Activated CD4-positive, alpha-beta T cell treated with anti-CD3 and anti-CD28 coated beads, Interleukin-10, Interleukin-2, amounts not matched to agents 100 ng/mL and 50 ng/mL, durations not matched to agents 16 hours and 8 hours (primary cell): ENCODE measurements at regions not wholly inside any gene's neighbourhood (a gene's known extent, or its start where the extent isn't known, plus 50 kb on each side); places are given as distances from the start of the nearest gene placed in this dataset.

ENCODE experiments used
- DNase-seq: peaks from one replicate; pipeline ENCODE4 v3.0.0-alpha.2; 2020

- no peak for DNase-seq
These were observed 75.4 kb upstream of the CLDN14 start for GRCh38 chr21:36555199-36555800.

- no peak for DNase-seq
These were observed 77.4 kb upstream of the CLDN14 start for GRCh38 chr21:36557316-36557715.

- no peak for DNase-seq
These were observed 81.1 kb upstream of the CLDN14 start for GRCh38 chr21:36560933-36561575.

GRCh38 chr21:36563341-36563926 lies 83.5 kb upstream of the CLDN14 start:
- DNase-seq = no peak

- DNase-seq = no peak
These were observed 84.7 kb upstream of the CLDN14 start for GRCh38 chr21:36564647-36565046.

DNA sequence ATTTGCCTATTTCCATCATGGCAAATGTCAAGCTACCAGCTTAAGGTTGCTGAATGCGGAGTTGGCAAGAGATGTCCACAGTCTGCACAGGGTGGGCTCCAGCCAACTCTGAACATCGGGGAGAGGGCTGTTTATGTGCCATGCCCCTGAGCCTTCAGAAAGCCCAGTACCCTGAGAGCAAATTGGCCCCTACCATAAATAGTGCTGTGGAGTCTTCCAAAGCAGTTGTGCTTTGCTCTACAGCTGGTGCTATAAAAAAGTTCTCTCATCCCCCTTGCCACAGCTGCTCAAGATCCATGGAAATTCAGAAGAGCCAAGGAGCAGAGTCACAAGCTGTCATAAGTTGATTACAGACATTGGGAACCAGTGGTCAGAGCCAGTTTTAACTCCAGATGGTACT lies 85.6 kb upstream of the CLDN14 start:
- no peak for DNase-seq

GRCh38 chr21:36566644-36567043 lies 86.7 kb upstream of the CLDN14 start:
- DNase-seq = no peak

DNA sequence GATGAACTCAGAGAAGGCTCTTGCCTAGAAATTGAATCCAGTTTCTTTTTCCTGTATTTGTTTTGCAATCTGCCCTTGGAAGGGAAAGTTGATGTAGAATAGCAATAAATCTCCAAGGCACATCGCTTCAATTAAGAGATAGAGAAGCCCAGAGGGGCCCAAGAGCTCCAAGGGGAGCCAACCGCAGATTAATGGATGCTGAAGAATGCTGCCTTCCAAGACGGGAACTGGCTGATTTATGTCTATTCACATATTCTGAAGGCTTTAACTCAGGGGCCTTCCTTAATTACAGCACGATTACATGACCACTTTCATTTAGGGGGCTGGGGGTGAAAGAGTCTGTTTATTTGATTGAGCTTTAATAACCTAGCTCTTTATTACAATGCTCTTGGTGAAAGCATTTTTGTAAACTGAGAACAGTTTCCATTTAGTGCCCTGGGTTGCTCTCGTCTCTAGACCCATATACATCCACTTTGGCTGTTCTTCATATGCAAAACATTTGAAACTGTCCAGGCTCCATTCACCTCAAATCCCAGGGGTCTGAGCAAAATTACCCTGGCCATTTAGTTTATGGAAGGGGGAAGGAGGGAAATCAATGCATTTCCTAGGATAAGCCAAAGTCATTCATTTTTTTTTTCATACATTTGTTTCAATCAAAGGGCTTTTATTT lies 87.4 kb upstream of the CLDN14 start:
- DNase-seq = no peak

- no peak for DNase-seq
These were observed 89.6 kb upstream of the CLDN14 start for GRCh38 chr21:36569511-36569910.

- no peak for DNase-seq
These were observed 91.6 kb upstream of the CLDN14 start for GRCh38 chr21:36571556-36571955.

- DNase-seq = no peak
These were observed 92.1 kb upstream of the CLDN14 start for GRCh38 chr21:36572039-36572438.

- no peak for DNase-seq
These were observed 95.4 kb upstream of the CLDN14 start for GRCh38 chr21:36575306-36575705.

DNA sequence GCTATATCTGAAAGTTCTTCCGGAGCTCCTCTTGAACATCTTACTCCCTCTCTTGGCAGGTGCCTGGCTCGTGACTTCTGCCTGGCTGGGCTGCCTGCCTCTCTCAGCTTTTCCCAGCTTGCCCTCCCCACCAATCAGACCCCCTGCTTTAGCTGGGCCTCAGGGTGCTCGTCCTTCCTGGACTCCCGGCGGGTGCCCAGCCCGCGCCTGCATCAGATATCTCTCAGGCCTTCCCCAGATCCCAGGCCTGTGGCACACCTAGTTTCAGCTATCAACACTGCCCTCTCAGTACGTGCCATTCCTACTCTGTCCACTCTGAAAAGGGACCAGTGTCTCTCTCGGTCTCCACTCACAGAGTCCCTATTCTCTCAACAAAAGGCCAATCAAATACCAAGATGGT lies 96.5 kb upstream of the CLDN14 start:
- DNase-seq = no peak

GRCh38 chr21:36579898-36580297 lies 100.0 kb upstream of the CLDN14 start:
- DNase-seq = no peak

DNA sequence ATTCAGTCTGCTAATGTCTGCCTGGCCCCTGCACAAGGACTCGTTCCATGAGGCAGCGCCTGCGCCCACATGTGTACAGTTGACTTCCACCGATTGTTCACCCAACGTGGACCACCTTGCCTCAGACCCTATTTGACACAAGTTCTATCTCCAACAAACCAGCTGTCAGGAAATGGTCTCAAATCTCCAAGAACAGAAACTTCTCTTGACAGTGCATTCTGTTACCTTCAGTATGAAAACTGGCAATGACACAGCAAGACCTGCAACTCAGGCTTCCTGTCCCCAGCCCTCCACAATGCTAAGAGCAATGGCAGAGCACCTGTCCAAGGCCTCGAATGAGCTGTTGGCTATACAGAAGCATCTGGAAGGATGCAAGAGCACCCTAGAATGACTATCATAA lies 102.3 kb upstream of the CLDN14 start:
- DNase-seq = no peak

- DNase-seq = no peak
These were observed 103.7 kb upstream of the CLDN14 start for GRCh38 chr21:36583591-36583990.

DNA sequence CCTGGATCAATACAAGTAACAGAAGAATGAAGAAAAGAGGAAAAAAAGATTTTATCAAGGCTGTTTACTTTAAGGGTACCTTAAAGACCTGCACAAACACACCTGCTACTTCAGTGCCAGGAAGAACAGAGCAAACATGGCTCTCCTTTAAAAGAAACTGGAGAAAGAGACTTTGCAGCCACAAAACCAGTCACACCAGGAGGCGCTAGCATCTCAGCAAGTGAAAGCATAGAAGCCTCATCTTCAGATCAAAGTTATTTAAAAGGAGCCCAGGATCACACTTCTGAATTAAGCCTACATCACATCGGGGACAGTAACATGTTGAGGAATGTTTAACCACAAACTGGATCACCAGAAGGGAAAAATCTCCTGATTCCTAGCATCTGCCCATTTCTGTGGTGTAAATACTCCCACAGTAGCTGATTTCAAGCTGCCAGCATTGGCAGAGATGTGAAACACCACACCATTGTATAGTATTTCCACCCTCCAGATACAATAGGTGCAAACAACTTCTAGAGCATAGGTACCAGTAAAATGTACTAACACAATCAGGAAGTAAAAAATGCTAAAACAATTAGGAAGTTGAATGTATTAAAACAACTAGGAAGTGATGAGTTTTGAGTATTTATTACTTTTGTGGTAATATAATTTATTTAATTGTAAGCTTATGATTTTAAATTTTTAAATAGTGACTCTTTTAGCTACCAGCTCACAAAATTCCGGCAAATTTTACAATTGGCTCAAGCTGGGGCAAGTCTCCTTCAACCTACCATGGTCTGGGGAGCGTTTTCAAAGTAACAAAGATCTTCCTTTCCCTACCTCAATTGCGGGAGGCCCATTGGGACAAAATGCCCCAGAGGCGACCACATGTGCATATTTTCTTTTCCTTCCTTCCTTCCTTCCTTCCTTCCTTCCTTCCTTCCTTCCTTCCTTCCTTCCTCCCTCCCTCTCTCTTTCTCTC lies 105.3 kb upstream of the CLDN14 start:
- peak; percentile 6 for DNase-seq

DNA sequence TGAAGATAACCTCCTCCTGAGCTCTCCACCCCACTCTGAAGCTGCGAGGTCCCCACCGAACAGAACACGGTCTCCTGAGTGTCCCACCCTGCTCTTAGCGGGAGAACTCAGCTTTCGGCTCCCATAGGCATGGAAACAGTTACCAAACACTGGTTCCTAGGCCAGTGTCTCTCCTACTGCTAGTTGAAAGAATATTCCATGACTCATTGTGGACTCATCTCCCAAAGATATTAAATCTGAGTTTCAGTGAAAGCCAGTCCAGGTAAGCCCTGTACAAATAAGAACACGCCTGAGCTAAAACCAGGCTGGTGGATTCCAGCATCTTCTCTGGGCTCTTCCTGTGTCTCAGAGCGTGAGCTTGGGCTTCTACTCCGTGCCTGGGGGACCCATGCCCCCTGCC lies 107.5 kb upstream of the CLDN14 start:
- no peak for DNase-seq

DNA sequence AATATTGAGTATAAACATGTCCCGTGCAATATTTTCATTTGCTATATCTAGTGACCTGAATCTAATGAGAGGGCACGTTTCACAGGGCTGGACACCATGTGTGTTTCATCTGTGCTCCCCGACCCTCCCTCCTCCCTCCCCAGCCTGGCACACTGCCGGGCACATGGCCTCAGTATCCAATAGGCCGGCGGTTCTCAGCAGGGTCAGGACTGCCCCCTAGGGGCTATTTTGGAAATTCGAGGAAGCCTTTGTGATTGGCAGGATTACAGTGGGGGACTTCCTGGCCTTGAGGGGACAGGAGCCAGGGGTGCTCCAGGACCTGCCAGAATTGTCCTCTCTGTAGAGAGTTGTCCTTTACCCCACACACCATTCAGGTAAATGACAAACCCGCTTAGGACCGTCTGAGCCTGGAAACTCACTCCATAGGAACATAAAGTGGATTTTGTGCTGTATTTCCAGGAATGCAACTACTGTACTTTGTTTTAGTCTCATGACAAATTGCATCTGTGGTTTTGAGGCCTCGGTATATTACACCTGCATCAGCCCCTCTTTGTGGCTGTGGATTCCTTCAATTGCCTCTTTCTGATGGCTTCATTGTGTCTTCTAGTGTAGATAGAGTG lies 109.5 kb upstream of the SIM2 start:
- DNase-seq = peak; percentile 57

DNA sequence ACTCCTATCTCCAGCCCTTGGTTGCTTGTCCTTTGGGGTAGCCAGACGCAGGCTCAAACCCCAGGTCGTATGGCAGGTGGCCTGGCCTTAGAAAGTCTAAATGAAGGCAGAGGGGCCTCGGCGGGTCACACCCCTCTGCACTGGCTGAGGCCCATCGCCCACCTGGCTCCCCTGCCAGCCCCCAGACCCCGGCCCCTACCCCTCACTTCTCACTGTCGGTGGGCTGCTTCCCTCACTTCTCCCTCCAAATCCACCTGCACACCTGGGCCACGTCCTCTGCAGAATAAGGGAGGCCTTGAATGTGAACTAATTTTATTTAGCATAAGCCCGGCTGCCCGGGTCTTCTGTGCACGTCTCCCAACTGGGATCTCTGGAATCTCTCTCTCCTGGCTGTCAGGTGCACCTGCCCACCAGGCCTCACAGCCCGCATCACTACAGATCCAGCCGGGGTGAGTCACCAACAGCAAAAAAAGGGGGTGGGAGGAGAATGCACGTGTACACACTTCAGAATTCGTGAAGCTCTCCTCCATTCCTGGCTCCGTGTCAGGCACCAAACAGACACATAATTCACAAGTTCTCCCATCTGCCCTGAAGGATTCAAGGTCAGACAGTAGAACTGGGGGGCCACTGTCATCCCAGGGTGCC lies 107.5 kb upstream of the SIM2 start:
- no peak for DNase-seq

DNA sequence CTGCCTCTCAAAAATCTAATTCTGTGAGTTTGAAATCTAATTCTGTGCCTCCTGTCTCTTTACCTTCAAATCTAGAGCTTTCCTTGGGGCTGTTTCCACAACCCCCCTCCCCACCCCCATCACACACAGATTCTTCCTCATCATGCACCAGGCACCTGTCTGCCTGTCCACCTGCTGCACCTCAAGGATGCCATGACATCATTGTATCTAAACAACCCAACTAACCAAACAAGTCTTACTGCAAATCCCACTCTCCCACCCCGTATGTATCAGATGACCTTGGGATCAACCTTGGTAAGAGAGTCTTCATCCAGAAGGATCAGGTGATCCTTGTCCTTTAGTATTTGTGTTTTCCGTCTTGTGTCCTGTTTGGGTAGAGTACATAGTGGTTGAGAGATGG lies 102.7 kb upstream of the SIM2 start:
- no peak for DNase-seq

DNA sequence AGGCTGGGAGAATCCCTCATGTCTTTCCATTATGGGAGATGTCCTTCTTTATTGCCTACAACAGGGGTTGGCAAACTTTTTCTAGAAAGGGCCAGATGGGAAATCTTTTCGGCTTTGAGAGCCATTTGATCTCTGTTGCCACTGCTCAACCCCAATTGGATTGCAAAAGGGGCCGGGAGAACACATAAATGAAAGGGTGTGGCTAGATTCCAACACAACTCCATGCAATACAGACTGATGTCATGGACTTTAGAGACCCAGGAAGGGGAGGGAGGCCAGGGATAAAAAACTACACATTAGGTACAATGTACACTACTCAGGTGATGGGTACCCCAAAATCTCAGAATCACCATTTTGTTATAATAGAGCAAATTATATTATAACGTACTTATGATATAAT lies 97.6 kb upstream of the SIM2 start:
- DNase-seq = no peak
